Heart left ventricle (tissue), 16 donors: ENCODE measurements at regions not wholly inside any gene's neighbourhood (a gene's known extent, or its start where the extent isn't known, plus 50 kb on each side); places are given as distances from the start of the nearest gene placed in this dataset.

Source experiments
- ATAC-seq, 4 donors: fragments of 200-7000 bp; cut with Tn5 transposase; one replicate each; pipeline ENCODE4 v1.9.1; 2020 to 2022; ENCODE audit warnings: moderate library complexity in 4 of 4, mild to moderate bottlenecking in 3 of 4, moderate number of reproducible peaks in 1 of 4
- DNase-seq, 5 donors: peaks; one replicate each; pipeline ENCODE4 v3.0.0-alpha.2; 2020
- H3K27ac ChIP-seq, 12 donors: fragments of 200-600 bp; sonication (generic) in 4 of 12; one replicate each; pipeline versions ENCODE4 v1.5.0 to v1.8.0; 2016 to 2022; ENCODE audit warnings: mild to moderate bottlenecking in 2 of 12
- H3K27me3 ChIP-seq, 9 donors: fragments of 200-600 bp; sonication (generic) in 2 of 9; one replicate each; pipeline versions ENCODE4 v1.5.1 to v1.8.0; 2016 to 2022; ENCODE audit warnings: mild to moderate bottlenecking in 3 of 9
- H3K36me3 ChIP-seq, 9 donors: fragments of 200-600 bp; sonication (generic) in 2 of 9; one replicate each; pipeline versions ENCODE4 v1.5.0 to v1.8.0; 2018 to 2022; ENCODE audit warnings: mild to moderate bottlenecking in 2 of 9
- H3K4me1 ChIP-seq, 12 donors: fragments of 200-600 bp; sonication (generic) in 4 of 12; one replicate each; pipeline versions ENCODE4 v1.5.0 to v1.8.0; 2016 to 2022; ENCODE audit warnings: mild to moderate bottlenecking in 3 of 12
- H3K4me3 ChIP-seq, 12 donors: fragments of 200-600 bp; sonication (generic) in 4 of 12; one replicate each; pipeline versions ENCODE4 v1.5.0 to v1.8.0; 2017 to 2022; ENCODE audit warnings: mild to moderate bottlenecking in 9 of 12, moderate library complexity in 4 of 12
- H3K9me3 ChIP-seq, 12 donors: fragments of 200-600 bp; sonication (generic) in 4 of 12; one replicate each; pipeline versions ENCODE4 v1.5.0 to v1.8.0; 2016 to 2022; ENCODE audit warnings: mild to moderate bottlenecking in 1 of 12
- CTCF ChIP-seq, 12 donors: fragments of 200-600 bp; sonication (generic) in 4 of 12; IDR thresholded peaks; one replicate each; pipeline versions ENCODE4 v1.5.0 to v1.8.0; 2018 to 2022; ENCODE audit warnings: antibody characterized with exemption in 12 of 12, mild to moderate bottlenecking in 5 of 12
- POLR2A ChIP-seq, 2 donors: fragments of 450-650 bp; IDR thresholded peaks; one replicate each; pipeline ENCODE4 v1.6.1; 2017; ENCODE audit warnings: antibody characterized with exemption in 2 of 2, mild to moderate bottlenecking in 2 of 2, moderate library complexity in 2 of 2
- WGBS, 4 donors: extraction: QIAGEN DNeasy Blood & Tissue Kit in 2 of 4; methylation state at CpG; one replicate each; pipeline versions ENCODE4 v1.1.5 to v1.1.7; 2013 to 2018; 5-methylcytosine and 5-hydroxymethylcytosine counted together
- intact Hi-C, 10 donors: fragments of 100-400 bp; cut with DNase I; formaldehyde crosslinking; loops; one replicate each; pipeline versions ENCODE4 v1.11.1 to v1.14.2; 2022
- donor health status: ischemic (EF 13 %, LVEDD 7.1; RV severe dilation, severe dysfunction).
- donor health status: healthy with polysubstance abuse.
- donor health status: DM: no; HTN: yes; CAD: no.
- donor health status: DM: no; HTN: no; CAD: no.
- donor health status: ischemic (EF 25% LVEDD 6.9; RV normal size, moderate dysfunction).
- donor health status: ischemic (EF 25% LVEDD 5.7; RV mildly dilated, moderate dysfunction).
- donor health status: healthy.
- donor health status: DM: yes; HTN: yes; CAD: no.
- donor health status: ischemic (EF 35%, LVEDD 5.7; RV mildly dilated, moderate dysfunction).
- donor health status: nonischemic (EF 11% LVEDD 7.7; RV severe dilation, severe dysfunction).
- donor health status: DM: yes; HTN: yes; CAD: no.
- donor health status: PGD.
- donor health status: ischemic (EF 29% LVEDD 5.4; RV normal size, mild dysfunction).
- donor health status: nonischemic (EF 23%, LVEDD 6.1; RV moderate dilation, normal function).

- intact Hi-C loops: no loop called here
- H3K36me3 ChIP-seq: no peaks in the 10 kb centered on the region
- peaks cover 0 to 3% (median 0%) of the 10 kb centered on the region in 12 donors for H3K9me3 ChIP-seq
- 36 to 62% (median 40%) methylated on average over 1 of the region's 1 CpG for WGBS, 4 donors
- no peak for DNase-seq
- H3K4me1 ChIP-seq: no peaks in the 10 kb centered on the region
- no peak overlapping the region for H3K4me3 ChIP-seq
- ATAC-seq: no peak
- H3K27me3 ChIP-seq: peaks cover 0 to 12% (median 0%) of the 10 kb centered on the region in 9 donors
- no peak for TF ChIP-seq POLR2A (IDR thresholded peaks at IDR 0.05)
- TF ChIP-seq CTCF (IDR thresholded peaks at IDR 0.05): no peak
- H3K27ac ChIP-seq: no peak overlapping the region
Measured at GRCh38 chr1:177487481-177487880, 316.7 kb downstream of the BRINP2 start.

DNA sequence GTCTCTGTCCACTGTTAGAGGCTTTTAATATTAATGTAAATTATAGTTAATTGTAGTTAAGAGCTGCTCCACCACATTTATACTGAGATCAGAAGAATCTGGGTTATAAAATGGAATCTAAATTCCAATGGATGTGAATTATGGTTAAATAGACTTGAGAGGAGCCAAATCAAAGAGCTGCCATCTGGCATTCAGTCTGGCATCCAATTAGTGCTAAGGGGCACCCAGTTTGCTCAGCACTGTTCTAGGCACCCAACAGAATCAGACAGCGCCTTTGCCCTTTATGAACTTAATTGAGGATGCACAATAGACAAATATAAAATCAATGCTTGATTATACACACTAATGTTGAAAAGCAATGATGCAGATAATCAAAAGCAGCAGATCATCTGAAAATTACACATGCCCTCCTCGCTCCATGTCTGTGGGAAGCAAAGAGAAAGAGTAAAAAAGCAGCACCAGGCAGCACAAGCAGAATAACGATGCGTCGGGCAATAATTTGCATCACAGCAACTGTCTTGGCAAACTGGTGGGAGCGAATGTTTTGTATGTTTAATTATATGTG is 310.1 kb downstream of the BRINP2 start:
- Histone ChIP-seq H3K9me3 (no peaks in the 10 kb centered on the region), H3K27me3 (peaks cover 0 to 14% (median 0%) of the 10 kb centered on the region in 9 donors), H3K4me3 (no peak overlapping the region), H3K36me3 (no peaks in the 10 kb centered on the region), H3K4me1 (no peaks in the 10 kb centered on the region), H3K27ac (no peak overlapping the region)
- no peak for DNase-seq
- 87 to 92% (median 91%) methylated on average over 6 of the region's 6 CpGs for WGBS, 4 donors
- no peak for ATAC-seq
- TF ChIP-seq CTCF (IDR thresholded peaks at IDR 0.05) (no peak), POLR2A (IDR thresholded peaks at IDR 0.05) (no peak)
- intact Hi-C loops: no loop called here

- H3K36me3 ChIP-seq: no peaks in the 10 kb centered on the region
- H3K27me3 ChIP-seq: peaks cover 0 to 11% (median 0%) of the 10 kb centered on the region in 9 donors
- no peak overlapping the region for H3K27ac ChIP-seq
- TF ChIP-seq CTCF (IDR thresholded peaks at IDR 0.05): no peak
- intact Hi-C loops: no loop called here
- ATAC-seq: no peak
- H3K9me3 ChIP-seq: no peaks in the 10 kb centered on the region
- WGBS, 4 donors: 82 to 90% (median 86%) methylated on average over 7 of the region's 7 CpGs
- no peak for DNase-seq
- H3K4me1 ChIP-seq: no peaks in the 10 kb centered on the region
- H3K4me3 ChIP-seq: no peak overlapping the region
Measured at GRCh38 chr1:177479600-177479999, 308.8 kb downstream of the BRINP2 start.

- DNase-seq (no peak), ATAC-seq (no peak)
- no peak for TF ChIP-seq POLR2A (IDR thresholded peaks at IDR 0.05)
- no peak for TF ChIP-seq CTCF (IDR thresholded peaks at IDR 0.05)
- Histone ChIP-seq H3K4me1 (no peaks in the 10 kb centered on the region), H3K27ac (no peak overlapping the region), H3K36me3 (no peaks in the 10 kb centered on the region), H3K27me3 (peaks cover 0 to 4% (median 0%) of the 10 kb centered on the region in 9 donors), H3K4me3 (no peak overlapping the region), H3K9me3 (no peaks in the 10 kb centered on the region)
- WGBS, 4 donors: 71 to 83% (median 81%) methylated on average over 2 of the region's 2 CpGs
- intact Hi-C loops: no loop called here
Measured at GRCh38 chr1:177476676-177477075, 305.9 kb downstream of the BRINP2 start.
